ENCODE measurements at regions not wholly inside any gene's neighbourhood (a gene's known extent, or its start where the extent isn't known, plus 50 kb on each side); places are given as distances from the start of the nearest gene placed in this dataset.

DNA sequence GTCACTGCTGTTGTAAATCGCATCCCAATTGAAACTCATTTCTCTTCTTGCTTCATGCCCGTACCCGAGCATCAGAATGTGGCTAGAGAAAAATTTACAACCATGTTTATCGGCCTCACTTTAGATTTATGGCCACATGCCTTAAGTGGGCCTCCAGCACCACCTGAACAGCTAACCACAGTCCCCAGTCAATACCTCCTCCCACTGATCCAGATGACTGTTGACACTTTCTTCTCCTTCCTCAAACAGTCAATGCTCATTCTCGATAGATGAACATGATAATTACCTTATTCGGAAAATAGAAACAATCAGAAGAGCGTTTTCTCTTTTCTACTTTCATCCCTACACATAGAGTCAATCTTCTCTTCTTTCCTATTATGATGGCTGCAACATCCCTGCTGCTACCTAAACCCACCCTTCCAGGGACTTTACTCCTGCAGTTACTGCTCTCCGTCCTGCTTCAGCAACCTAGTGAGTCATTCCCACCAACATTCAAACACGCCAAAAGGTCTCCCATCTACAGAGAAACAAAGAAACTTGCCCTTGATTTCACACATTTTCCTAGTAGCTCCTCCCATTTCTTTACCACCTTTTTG is 416.3 kb upstream of the MAF start:
- Mint-ChIP-seq H3K27ac (no peak overlapping the region), H3K4me3 (no peak overlapping the region), H3K9me3 (no peaks in the 10 kb centered on the region), H3K27me3 (peaks cover under 1 to 2% of the 10 kb centered on the region in 2 donors), H3K4me1 (ENCODE audit: low read depth in 2 of 2) (no peaks in the 10 kb centered on the region), H3K36me3 (no peaks in the 10 kb centered on the region)
- no peak for DNase-seq (ENCODE audit: low spot score)
- no peak for ATAC-seq

DNA sequence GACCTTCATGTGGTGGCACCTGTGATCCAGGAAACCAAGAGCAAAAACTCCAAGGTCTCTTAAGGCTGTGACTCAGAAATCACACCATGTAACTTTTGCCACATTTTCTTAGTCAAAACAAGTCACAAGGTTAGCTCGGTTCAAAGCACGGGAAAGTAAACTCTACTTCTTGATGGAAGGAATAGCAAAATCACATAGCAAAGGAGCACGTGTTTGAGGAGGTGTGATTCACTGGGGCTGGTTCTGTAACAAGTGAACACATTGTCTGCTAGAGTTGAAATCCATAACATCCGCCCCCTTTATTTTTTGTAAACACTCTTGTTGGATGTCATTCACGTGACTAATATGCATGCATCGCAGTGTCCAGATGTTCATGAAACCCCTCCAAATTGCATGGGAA is 415.0 kb upstream of the MAF start:
- DNase-seq (ENCODE audit: low spot score) (no peak), ATAC-seq (no peak)
- Mint-ChIP-seq H3K27ac (no peak overlapping the region), H3K9me3 (no peaks in the 10 kb centered on the region), H3K36me3 (no peaks in the 10 kb centered on the region), H3K4me3 (no peak overlapping the region), H3K4me1 (ENCODE audit: low read depth in 2 of 2) (no peaks in the 10 kb centered on the region), H3K27me3 (peaks cover 5 to 11% of the 10 kb centered on the region in 2 donors)

DNA sequence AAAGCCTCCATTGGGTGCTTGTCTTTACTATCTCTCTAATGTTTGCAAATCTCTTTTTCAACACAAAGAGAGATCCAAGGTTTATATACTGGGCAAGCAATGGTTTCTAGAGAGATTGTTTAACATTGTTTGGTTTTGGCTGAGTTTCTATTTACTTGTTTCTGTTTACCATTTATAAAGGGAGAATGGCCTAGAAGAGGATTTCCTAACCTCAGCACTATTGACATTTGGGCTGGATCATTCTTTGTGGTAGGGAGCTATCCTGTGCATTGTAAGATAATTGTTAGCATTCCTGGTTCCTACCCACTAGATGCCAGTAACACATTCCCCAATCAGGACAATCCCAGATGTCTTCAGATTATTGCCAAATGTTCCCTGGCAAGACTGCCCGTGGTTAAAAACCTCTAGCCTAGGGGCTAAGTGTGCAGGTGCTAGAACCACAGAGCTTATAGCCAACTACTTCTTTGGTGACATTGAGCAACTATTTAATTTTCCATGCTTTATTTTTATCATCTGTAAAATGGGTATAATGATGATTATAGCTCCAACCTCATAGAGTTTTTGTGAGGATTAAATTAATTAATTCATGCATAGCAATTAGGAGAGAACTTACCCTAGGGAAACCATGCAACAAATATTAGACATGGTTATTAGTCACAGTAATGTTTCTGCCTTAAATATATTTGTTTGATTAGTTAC is 413.9 kb upstream of the MAF start:
- DNase-seq (ENCODE audit: low spot score) (no peak), ATAC-seq (no peak)
- no peak overlapping the region for H3K27ac Mint-ChIP-seq
- H3K4me1 Mint-ChIP-seq (ENCODE audit: low read depth in 2 of 2): no peaks in the 10 kb centered on the region
- H3K27me3 Mint-ChIP-seq: peaks cover 10 to 14% of the 10 kb centered on the region in 2 donors
- H3K9me3 Mint-ChIP-seq: no peaks in the 10 kb centered on the region
- no peak overlapping the region for H3K4me3 Mint-ChIP-seq
- no peaks in the 10 kb centered on the region for H3K36me3 Mint-ChIP-seq

DNA sequence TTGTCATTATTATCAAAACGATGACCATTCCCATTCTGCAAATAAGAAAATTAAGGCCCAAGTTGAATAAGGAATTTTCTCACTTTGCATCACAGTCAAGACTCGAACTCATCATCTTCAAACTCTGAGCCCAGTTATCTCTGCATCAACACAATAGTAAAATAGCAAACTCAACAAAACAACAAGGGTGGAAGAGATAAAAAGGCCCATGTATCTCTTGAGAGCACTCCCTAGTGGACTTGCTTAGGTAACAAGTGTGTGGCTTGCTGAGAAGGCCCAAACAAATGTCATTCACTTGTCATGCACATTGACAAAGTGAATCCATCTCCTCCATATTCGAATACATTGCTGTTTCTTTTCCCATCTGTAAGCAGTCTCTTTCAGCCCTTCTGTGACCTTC is 412.0 kb upstream of the MAF start:
- H3K27ac Mint-ChIP-seq: no peak overlapping the region
- no peaks in the 10 kb centered on the region for H3K36me3 Mint-ChIP-seq
- no peaks in the 10 kb centered on the region for H3K9me3 Mint-ChIP-seq
- no peak overlapping the region for H3K4me3 Mint-ChIP-seq
- no peak for DNase-seq (ENCODE audit: low spot score)
- H3K27me3 Mint-ChIP-seq: peaks cover 10 to 14% of the 10 kb centered on the region in 2 donors
- ATAC-seq: no peak
- H3K4me1 Mint-ChIP-seq (ENCODE audit: low read depth in 2 of 2): no peaks in the 10 kb centered on the region

DNA sequence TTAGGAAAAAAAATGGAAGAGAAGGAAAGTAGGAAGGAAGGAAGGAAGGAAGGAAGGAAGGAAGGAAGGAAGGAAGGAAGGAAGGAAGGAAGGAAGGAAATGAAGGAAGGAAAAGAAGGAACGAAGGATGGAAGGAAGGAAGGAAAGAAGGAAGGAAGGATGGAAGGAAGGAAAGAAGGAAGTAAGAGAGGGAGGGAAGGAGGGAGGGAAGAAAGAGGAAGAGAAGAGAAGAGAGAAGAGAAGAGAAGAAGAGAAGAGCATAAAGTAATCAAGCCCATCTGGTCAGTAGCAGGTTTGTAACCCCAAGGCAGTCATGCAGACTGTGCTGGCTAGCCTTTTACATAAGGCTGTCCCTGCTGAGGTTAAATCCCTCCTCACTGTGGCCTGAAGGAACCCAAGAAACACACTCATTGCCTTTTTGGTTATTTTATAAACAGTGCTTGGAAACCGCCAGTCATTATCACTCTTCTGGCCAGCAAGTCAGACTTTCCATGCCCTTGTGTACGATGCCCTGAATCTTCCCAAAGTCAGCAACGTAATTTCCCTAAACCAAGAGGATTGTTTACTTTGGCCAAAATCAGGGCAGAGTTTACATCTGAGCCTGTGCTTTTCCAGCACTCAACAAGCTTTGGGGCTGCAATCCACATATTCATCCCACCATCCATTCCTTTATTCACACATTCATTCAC is 409.6 kb upstream of the MAF start:
- Mint-ChIP-seq H3K9me3 (no peaks in the 10 kb centered on the region), H3K4me1 (ENCODE audit: low read depth in 2 of 2) (no peaks in the 10 kb centered on the region), H3K4me3 (no peak overlapping the region), H3K27me3 (peaks cover 7 to 14% of the 10 kb centered on the region in 2 donors), H3K27ac (no peak overlapping the region), H3K36me3 (no peaks in the 10 kb centered on the region)
- no peak for DNase-seq (ENCODE audit: low spot score)
- no peak for ATAC-seq

DNA sequence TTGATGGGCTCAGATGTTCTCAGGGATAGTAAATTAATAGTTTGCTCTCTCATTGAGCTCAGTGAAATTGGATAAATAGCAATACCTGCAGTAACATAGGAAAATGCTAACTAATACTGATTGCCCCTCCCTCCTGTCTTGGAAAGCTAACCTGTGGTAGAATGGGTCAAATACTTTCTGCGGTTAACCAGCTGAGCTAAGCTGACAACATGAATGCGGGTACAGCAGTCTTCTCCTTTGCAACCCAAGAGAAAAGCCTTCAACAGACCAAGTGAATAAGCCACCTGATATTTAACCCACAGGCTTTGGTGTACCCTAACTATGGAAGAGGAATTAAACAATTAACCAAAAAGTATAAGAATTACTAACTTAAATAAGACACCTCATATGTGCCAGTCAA is 408.3 kb upstream of the MAF start:
- DNase-seq (ENCODE audit: low spot score): no peak
- H3K4me1 Mint-ChIP-seq (ENCODE audit: low read depth in 2 of 2): no peaks in the 10 kb centered on the region

DNA sequence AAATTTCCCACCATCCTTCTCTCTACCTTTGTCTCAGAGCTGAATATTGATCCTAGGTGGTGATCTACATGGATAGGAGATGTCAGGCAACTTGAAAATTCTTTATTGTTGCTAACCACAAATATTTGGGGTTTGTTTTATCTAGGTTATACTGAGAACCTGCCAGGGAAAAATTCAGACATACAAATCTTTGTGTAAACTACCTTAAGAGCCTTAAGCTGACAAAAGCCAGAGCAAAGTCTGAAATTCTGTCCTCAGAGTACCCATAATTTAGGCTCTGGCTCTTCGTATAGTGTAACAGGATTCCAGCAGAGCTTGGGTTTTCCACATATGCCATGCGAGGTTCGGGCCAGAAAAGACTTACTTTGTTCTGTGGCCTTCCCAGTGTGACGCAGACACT is 406.7 kb upstream of the MAF start:
- no peak overlapping the region for H3K27ac Mint-ChIP-seq
- no peaks in the 10 kb centered on the region for H3K9me3 Mint-ChIP-seq
- H3K27me3 Mint-ChIP-seq: peaks cover 7 to 14% of the 10 kb centered on the region in 2 donors
- H3K4me1 Mint-ChIP-seq (ENCODE audit: low read depth in 2 of 2): no peaks in the 10 kb centered on the region
- no peak for DNase-seq (ENCODE audit: low spot score)
- no peak for ATAC-seq
- H3K4me3 Mint-ChIP-seq: no peak overlapping the region
- H3K36me3 Mint-ChIP-seq: no peaks in the 10 kb centered on the region

More for the DNA sequence above, 408.3 kb upstream of the MAF start:
- H3K36me3 Mint-ChIP-seq: no peaks in the 10 kb centered on the region
- H3K27ac Mint-ChIP-seq: no peak overlapping the region
- no peak overlapping the region for H3K4me3 Mint-ChIP-seq
- no peak for ATAC-seq
- H3K27me3 Mint-ChIP-seq: peaks cover 7 to 14% of the 10 kb centered on the region in 2 donors
- H3K9me3 Mint-ChIP-seq: no peaks in the 10 kb centered on the region

DNA sequence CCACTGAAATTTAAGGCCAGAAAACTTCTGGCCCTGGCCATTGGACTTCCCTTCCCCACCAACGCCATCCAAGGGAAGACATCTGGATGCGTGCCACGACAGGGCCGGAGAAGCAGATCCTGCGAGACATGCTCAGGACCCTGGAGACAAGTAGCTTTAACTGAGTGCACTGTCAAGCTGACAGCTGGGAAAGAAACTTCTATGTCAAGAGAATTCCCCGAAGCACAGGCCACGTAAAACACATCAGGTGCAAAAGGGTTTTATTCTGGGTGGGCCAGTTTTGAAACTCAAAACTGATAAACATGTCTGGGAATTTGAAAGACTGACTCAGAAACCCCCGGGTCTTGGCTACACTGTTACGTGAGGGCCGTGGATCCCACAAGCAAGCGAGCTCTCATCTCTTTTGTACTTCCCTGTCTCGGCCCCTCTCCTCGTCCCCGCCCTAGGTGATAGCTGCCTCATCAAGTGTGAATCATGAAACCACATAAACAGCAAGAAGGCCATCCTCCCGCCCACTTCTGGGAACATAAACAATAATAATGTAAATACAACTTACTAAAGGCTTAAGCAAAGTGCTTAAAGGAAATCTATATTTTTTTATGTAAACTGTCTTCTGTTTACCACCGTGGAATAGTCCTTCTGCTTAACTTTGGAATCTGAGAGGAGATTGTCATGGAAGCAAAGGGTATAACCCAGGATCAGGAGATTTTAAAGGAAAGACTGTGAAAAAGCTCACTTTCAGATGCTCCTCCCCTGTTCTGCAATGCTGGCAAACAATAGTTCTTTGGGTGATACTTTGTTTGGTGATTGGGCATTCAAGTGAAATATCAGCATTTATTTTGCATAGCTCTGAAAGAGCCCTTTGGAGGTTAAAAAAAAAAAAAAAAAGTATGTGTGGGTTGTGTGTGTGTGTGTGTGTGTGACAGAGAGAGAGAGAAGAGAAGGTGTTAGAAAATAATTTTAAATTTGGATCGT is 406.0 kb upstream of the MAF start:
- no peak overlapping the region for H3K27ac Mint-ChIP-seq
- no peaks in the 10 kb centered on the region for H3K36me3 Mint-ChIP-seq
- no peaks in the 10 kb centered on the region for H3K4me1 Mint-ChIP-seq (ENCODE audit: low read depth in 2 of 2)
- no peaks in the 10 kb centered on the region for H3K9me3 Mint-ChIP-seq
- H3K4me3 Mint-ChIP-seq: no peak overlapping the region
- DNase-seq (ENCODE audit: low spot score): no peak
- no peak for ATAC-seq
- H3K27me3 Mint-ChIP-seq: peaks cover 7 to 10% of the 10 kb centered on the region in 2 donors

DNA sequence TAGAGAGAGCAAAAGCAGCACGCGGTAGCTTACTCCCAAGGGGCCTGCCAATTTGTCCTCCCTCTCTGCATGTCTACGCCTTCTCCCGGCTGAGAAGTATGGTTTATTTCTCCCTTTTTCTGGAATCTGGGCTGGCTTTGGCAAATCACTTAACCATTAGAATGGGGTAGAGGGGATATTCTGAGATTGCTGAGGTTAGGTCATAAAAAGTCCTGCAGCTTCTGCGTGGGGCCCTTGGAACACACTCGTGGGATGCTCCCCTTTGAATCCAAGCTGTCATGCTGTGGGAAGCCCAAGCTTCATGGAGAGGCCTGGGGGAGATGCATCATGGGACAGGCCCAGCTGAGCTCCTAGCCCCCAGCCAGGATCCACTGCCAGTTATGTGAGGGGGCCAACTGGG is 403.6 kb upstream of the MAF start:
- Mint-ChIP-seq H3K27ac (no peak overlapping the region), H3K4me3 (no peak overlapping the region), H3K9me3 (no peaks in the 10 kb centered on the region), H3K27me3 (peaks cover 0 to 7% of the 10 kb centered on the region in 2 donors), H3K4me1 (ENCODE audit: low read depth in 2 of 2) (no peaks in the 10 kb centered on the region), H3K36me3 (no peaks in the 10 kb centered on the region)
- ATAC-seq: no peak
- DNase-seq (ENCODE audit: low spot score): no peak

DNA sequence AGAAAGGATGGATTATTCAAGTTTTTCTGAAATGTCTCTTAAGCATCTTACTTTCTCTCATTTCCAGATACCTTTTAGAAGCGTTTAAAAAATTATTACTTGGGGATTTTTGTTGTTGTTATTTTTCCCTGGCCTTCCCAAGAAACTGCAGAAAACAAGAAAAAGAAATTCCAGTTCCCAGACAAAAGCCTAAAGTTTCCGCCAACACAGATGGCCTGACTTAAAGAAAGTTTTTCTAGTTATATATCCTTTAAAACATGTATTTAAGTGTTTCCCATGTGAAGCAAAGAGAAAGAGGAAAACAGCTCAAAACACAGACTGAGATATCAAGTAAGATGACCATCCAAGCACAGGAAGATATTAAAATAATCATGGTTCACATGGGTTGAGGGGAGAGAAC is 401.7 kb upstream of the MAF start:
- DNase-seq (ENCODE audit: low spot score): no peak
- no peak for ATAC-seq

DNA sequence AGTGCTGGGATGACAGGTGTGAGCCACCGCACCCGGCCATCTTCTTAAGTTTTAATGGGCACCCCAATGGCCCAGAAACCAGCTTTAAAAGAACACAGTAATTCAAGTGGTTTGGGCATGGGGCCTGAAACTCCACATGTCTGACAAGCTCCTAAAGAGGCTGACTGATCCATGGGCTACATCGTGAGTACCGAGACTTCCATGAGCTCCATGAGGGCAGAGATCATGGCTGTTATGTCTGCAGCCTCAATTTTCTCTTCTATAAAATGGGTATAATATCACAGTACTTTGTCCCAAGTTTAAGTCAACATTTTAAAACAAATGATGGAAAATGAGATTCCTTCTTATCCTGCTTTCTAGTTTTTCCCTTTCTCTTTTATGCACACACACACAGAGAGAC is 397.6 kb upstream of the MAF start:
- Mint-ChIP-seq H3K27me3 (peaks cover 5 to 7% of the 10 kb centered on the region in 2 donors), H3K9me3 (no peaks in the 10 kb centered on the region), H3K27ac (no peak overlapping the region), H3K4me3 (no peak overlapping the region), H3K4me1 (ENCODE audit: low read depth in 2 of 2) (no peaks in the 10 kb centered on the region), H3K36me3 (no peaks in the 10 kb centered on the region)
- DNase-seq (ENCODE audit: low spot score) (no peak), ATAC-seq (no peak)

More for the DNA sequence above, 401.7 kb upstream of the MAF start:
- peaks cover 5 to 7% of the 10 kb centered on the region in 2 donors for H3K27me3 Mint-ChIP-seq
- no peaks in the 10 kb centered on the region for H3K36me3 Mint-ChIP-seq
- no peaks in the 10 kb centered on the region for H3K9me3 Mint-ChIP-seq
- no peak overlapping the region for H3K27ac Mint-ChIP-seq
- no peaks in the 10 kb centered on the region for H3K4me1 Mint-ChIP-seq (ENCODE audit: low read depth in 2 of 2)
- no peak overlapping the region for H3K4me3 Mint-ChIP-seq

DNA sequence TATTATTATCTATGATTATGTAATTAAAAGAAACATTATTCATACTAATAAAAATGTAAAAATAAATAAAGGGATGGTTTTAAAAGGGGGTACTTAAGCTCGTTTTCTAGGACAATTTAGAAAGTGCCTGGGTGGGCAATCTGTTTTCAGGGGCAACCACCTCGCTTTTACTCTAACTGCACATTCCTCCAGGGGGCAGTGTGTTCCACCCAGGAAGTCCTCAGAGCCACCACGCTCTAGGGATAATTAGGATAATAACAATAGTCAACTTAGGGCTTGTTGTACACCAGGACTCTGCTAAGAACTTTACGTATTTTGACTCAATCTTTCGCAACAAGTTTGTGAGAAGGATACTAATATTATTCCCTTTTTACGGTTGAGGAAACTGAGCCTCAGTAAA is 396.7 kb upstream of the MAF start:
- DNase-seq (ENCODE audit: low spot score): no peak
- Mint-ChIP-seq H3K27me3 (peaks cover 5 to 7% of the 10 kb centered on the region in 2 donors), H3K27ac (no peak overlapping the region), H3K36me3 (no peaks in the 10 kb centered on the region), H3K9me3 (no peaks in the 10 kb centered on the region), H3K4me1 (ENCODE audit: low read depth in 2 of 2) (no peaks in the 10 kb centered on the region), H3K4me3 (no peak overlapping the region)
- no peak for ATAC-seq

DNA sequence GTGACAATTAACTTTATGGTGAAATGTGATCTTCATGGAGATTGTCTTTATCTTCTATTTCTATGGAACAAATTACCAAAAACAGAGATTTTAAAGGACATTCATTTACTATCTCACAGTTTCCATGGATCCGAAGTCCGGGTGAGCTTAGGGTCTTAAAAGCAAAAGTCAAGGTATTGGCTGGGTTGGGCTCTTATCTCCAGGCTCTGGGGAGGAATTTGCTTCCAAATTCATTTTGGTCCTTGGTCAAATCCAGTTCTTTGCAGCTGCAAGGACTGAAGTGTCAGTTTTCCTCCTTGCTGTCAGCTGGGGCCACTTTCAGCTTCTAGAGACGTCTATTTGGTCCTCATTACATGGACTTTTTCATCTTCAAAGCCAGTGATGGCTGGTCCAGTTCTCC is 395.8 kb upstream of the MAF start:
- H3K36me3 Mint-ChIP-seq: no peaks in the 10 kb centered on the region
- DNase-seq (ENCODE audit: low spot score) (no peak), ATAC-seq (no peak)
- H3K9me3 Mint-ChIP-seq: no peaks in the 10 kb centered on the region
- no peak overlapping the region for H3K4me3 Mint-ChIP-seq
- H3K4me1 Mint-ChIP-seq (ENCODE audit: low read depth in 2 of 2): no peaks in the 10 kb centered on the region
- H3K27ac Mint-ChIP-seq: no peak overlapping the region
- peaks cover 5 to 7% of the 10 kb centered on the region in 2 donors for H3K27me3 Mint-ChIP-seq

Measured in natural killer cell treated with Interleukin-12 subunit alpha and Interleukin-12 subunit beta and Interleukin-15 and Interleukin-18, amount 100 ng/mL, for 72 hours (primary cell).